IPS-20b (cell line): ENCODE measurements at regions not wholly inside any gene's neighbourhood (a gene's known extent, or its start where the extent isn't known, plus 50 kb on each side); places are given as distances from the start of the nearest gene placed in this dataset.

Experiments used
- H3K27ac ChIP-seq: one replicate; pipeline ENCODE4 v1.5.1; 2013; ENCODE audit warnings: low read length
- H3K27me3 ChIP-seq: 2 replicates; pipeline ENCODE4 v1.6.1; 2013; ENCODE audit warnings: mild to moderate bottlenecking, low read length, inconsistent platforms; ENCODE audit not compliant: insufficient read depth
- H3K36me3 ChIP-seq: 2 replicates; pipeline ENCODE4 v1.6.1; 2013; ENCODE audit warnings: low read depth, mild to moderate bottlenecking, inconsistent platforms, low read length, moderate library complexity; ENCODE audit not compliant: insufficient read depth
- H3K4me1 ChIP-seq: 2 replicates; pipeline ENCODE4 v1.6.1; 2013; ENCODE audit warnings: mild to moderate bottlenecking, control low read depth, inconsistent platforms, low read length, moderate library complexity; ENCODE audit not compliant: insufficient read depth
- H3K4me3 ChIP-seq: 2 replicates; pipeline ENCODE4 v1.5.1; 2013; ENCODE audit warnings: mild to moderate bottlenecking, low read length, inconsistent platforms
- H3K9ac ChIP-seq: 2 replicates; pipeline ENCODE4 v1.6.1; 2013; ENCODE audit warnings: low read depth, mild to moderate bottlenecking, inconsistent platforms, low read length, moderate library complexity
- H3K9me3 ChIP-seq: 2 replicates; pipeline ENCODE4 v1.6.1; 2013; ENCODE audit warnings: mild to moderate bottlenecking, low read depth, low read length, inconsistent platforms; ENCODE audit not compliant: insufficient read depth

DNA sequence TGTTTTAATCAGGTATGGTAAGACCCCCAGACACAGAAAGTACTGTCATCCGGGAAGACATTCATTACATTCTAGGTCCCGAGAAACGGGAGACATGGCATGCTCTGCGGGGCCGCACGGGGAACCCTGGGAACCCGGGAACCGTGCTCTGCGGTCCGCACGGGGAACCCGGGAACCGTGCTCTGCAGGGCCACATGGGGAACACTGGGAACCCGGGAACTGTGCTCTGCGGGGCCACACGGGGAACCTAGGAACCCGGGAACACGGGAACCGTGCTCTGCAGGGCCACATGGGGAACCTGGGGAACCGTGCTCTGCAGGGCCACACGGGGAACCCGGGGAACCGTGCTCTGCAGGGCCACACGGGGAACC is 165.6 kb upstream of the SULF2 start:
- Histone ChIP-seq H3K9ac (no peak overlapping the region), H3K4me1 (no peaks in the 10 kb centered on the region), H3K4me3 (no peak overlapping the region), H3K27me3 (no peaks in the 10 kb centered on the region), H3K36me3 (no peaks in the 10 kb centered on the region), H3K27ac (no peak overlapping the region), H3K9me3 (no peaks in the 10 kb centered on the region)

GRCh38 chr20:47950124-47950912 is 165.0 kb upstream of the SULF2 start:
- H3K9ac ChIP-seq = no peak overlapping the region
- no peak overlapping the region for H3K27ac ChIP-seq
- H3K4me1 ChIP-seq = no peaks in the 10 kb centered on the region
- H3K36me3 ChIP-seq = no peaks in the 10 kb centered on the region
- H3K4me3 ChIP-seq = no peak overlapping the region
- no peaks in the 10 kb centered on the region for H3K9me3 ChIP-seq
- no peaks in the 10 kb centered on the region for H3K27me3 ChIP-seq

- Histone ChIP-seq H3K4me1 (no peaks in the 10 kb centered on the region), H3K9me3 (no peaks in the 10 kb centered on the region), H3K27ac (no peak overlapping the region), H3K27me3 (no peaks in the 10 kb centered on the region), H3K36me3 (no peaks in the 10 kb centered on the region), H3K9ac (no peak overlapping the region), H3K4me3 (no peak overlapping the region)
These were observed 163.9 kb upstream of the SULF2 start for GRCh38 chr20:47949230-47949629.

- H3K4me1 ChIP-seq = no peaks in the 10 kb centered on the region
- H3K36me3 ChIP-seq = no peaks in the 10 kb centered on the region
- H3K9ac ChIP-seq = no peak overlapping the region
- H3K9me3 ChIP-seq = no peaks in the 10 kb centered on the region
- H3K27me3 ChIP-seq = no peaks in the 10 kb centered on the region
- H3K27ac ChIP-seq = no peak overlapping the region
- H3K4me3 ChIP-seq = no peak overlapping the region
These were observed 159.4 kb upstream of the SULF2 start for GRCh38 chr20:47944682-47945081.

- Histone ChIP-seq H3K9ac (no peak overlapping the region), H3K27me3 (no peaks in the 10 kb centered on the region), H3K9me3 (no peaks in the 10 kb centered on the region), H3K4me3 (no peak overlapping the region), H3K27ac (no peak overlapping the region), H3K36me3 (no peaks in the 10 kb centered on the region), H3K4me1 (no peaks in the 10 kb centered on the region; the same call in 1 of the 2 replicates)
These were observed 156.6 kb upstream of the SULF2 start for GRCh38 chr20:47941869-47942268.

DNA sequence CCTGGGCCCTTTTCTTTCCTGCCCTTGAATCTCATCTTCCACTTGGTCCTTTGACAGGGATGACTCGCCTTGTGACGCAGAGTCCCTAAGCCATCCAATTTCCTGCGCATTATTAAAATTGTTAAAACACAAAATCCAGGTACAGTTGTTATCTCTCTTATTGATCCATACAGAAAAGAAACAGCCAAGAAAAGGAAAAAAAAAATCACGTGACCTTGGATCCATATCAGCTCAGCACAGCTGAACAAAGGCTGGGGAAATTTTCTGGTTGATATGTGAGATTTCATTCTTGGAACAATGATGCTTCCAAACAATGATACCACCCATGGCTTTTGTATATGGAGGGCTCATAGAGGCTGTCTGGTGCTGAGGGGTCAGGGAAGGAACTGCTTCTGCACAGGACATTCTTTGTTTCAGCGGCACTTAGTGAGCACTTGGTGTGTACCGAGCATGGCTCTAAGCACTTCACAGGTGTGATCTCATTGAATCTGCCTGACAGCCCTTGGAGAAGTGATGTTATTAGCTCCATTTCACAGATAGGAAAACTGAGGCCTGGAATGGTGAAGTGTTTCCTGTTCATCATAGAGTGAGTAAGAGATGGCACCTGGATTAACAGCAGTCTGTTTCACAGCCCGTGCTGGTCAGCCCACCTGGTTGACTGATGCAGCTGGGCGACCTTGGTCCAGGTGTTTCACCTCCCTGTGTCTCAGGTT is 155.0 kb upstream of the SULF2 start:
- H3K9ac ChIP-seq = no peak overlapping the region
- no peak overlapping the region for H3K27ac ChIP-seq
- H3K4me3 ChIP-seq = no peak overlapping the region
- no peaks in the 10 kb centered on the region; the same call in 1 of the 2 replicates for H3K4me1 ChIP-seq
- H3K9me3 ChIP-seq = no peaks in the 10 kb centered on the region
- H3K36me3 ChIP-seq = no peaks in the 10 kb centered on the region
- H3K27me3 ChIP-seq = no peaks in the 10 kb centered on the region

DNA sequence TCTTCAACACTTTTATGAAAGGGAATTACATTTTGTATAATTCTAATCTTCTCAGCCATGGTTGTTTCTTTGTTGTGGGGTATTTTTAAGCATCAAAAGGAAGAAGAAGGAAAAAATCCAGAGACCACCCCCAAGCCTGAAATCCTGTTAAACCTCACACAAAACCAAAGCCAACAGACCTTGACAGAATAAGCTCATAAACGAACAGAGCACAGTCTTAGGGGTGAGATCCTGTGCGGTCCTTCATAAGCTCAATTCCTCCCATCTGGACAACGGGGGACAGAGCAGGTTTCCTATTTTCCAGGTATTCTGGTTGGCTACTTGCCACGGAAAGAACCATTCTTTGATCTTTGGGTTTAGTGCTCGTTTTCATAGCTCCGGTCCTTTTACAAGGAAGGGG is 151.3 kb upstream of the SULF2 start:
- H3K9ac ChIP-seq = no peak overlapping the region
- H3K4me1 ChIP-seq = no peaks in the 10 kb centered on the region; the same call in 1 of the 2 replicates
- no peak overlapping the region for H3K4me3 ChIP-seq
- no peak overlapping the region for H3K27ac ChIP-seq
- H3K36me3 ChIP-seq = no peaks in the 10 kb centered on the region
- no peaks in the 10 kb centered on the region for H3K9me3 ChIP-seq
- H3K27me3 ChIP-seq = no peaks in the 10 kb centered on the region

DNA sequence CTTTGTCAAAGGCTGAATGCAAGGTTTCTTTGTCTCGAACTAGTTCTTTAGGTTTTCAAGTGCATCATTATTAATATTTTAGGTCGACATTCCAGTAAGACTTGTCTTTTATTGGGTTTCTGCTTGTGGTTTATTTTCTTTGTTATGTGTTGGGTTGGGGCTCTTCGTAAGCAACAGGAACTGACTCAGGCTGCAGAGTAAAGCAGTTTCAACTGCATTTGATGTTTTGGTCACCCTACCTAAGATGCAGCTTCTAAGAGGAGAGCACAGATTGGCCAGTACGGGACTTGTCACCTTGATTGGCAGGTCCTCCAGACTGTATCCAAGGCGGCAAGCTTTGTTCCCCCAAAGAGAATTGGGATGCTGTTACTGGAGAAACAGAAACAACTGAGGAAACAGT is 149.5 kb upstream of the SULF2 start:
- Histone ChIP-seq H3K36me3 (no peaks in the 10 kb centered on the region), H3K9ac (no peak overlapping the region), H3K27me3 (no peaks in the 10 kb centered on the region), H3K9me3 (no peaks in the 10 kb centered on the region), H3K4me3 (no peak overlapping the region), H3K27ac (no peak overlapping the region), H3K4me1 (no peaks in the 10 kb centered on the region; the same call in none of the 2 replicates)

DNA sequence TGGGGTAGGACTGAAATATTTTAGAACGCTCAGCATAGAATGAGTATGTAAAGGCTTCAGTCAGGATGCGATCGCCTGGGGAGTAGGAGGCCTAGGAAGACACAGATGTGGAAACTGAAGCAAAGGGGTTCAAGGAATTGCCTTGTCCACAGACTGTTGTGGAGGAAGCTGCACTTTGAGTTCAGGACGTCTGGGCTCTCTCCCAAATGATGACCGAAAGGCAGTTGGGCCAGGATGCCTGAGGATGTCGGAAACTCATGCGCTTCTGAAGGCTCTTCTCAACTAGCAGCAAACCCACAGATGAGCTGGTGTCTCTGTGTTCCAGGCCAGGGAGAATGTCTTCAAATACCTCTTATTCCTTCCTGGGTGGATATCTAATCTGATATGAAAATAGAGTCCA is 146.2 kb upstream of the SULF2 start:
- Histone ChIP-seq H3K4me3 (no peak overlapping the region), H3K27me3 (no peaks in the 10 kb centered on the region), H3K9ac (no peak overlapping the region), H3K27ac (no peak overlapping the region), H3K4me1 (no peaks in the 10 kb centered on the region; the same call in 1 of the 2 replicates), H3K36me3 (no peaks in the 10 kb centered on the region), H3K9me3 (no peaks in the 10 kb centered on the region)

DNA sequence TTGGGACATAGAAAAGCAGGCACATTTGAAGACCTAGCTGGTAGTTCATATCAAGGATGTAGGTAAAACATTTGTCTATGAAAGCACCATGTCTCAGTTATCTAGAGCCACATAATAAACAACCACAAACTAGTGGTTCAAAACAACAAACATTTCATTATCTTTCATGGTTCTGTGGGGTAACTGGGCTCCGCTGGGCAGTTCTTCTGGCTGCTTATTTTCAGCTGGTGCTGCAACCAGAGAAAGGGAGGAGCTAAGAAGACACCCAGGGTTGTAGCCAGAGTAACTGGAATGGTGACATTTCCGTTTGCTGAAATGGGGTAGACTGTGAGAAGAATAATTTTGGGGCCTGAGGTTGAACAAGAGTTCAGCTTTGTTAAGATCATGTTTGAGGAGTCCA is 145.7 kb upstream of the SULF2 start:
- Histone ChIP-seq H3K27me3 (no peaks in the 10 kb centered on the region), H3K36me3 (no peaks in the 10 kb centered on the region), H3K9me3 (no peaks in the 10 kb centered on the region), H3K4me3 (no peak overlapping the region), H3K9ac (no peak overlapping the region), H3K4me1 (no peaks in the 10 kb centered on the region; the same call in 1 of the 2 replicates), H3K27ac (no peak overlapping the region)

- no peaks in the 10 kb centered on the region for H3K9me3 ChIP-seq
- H3K9ac ChIP-seq = no peak overlapping the region
- H3K27me3 ChIP-seq = no peaks in the 10 kb centered on the region
- H3K27ac ChIP-seq = no peak overlapping the region
- no peak overlapping the region for H3K4me3 ChIP-seq
- H3K36me3 ChIP-seq = no peaks in the 10 kb centered on the region
- H3K4me1 ChIP-seq = no peaks in the 10 kb centered on the region; the same call in 1 of the 2 replicates
These were observed 144.3 kb upstream of the SULF2 start for GRCh38 chr20:47929368-47930115.
